CD4-positive, alpha-beta T cell treated with Interleukin-6 for 4 hours (primary cell): ENCODE measurements at regions not wholly inside any gene's neighbourhood (a gene's known extent, or its start where the extent isn't known, plus 50 kb on each side); places are given as distances from the start of the nearest gene placed in this dataset.

ENCODE experiments used
- DNase-seq: peaks from one replicate; pipeline ENCODE4 v3.0.0-alpha.2; 2020; ENCODE audit warnings: mixed read lengths

GRCh38 chr12:93135286-93136239 is 206.5 kb upstream of the EEA1 start:
- no peak for DNase-seq

GRCh38 chr12:93136253-93137055 is 207.4 kb upstream of the EEA1 start:
- DNase-seq, result no peak

- no peak for DNase-seq
Measured at GRCh38 chr12:93137656-93138612, 208.8 kb upstream of the EEA1 start.

GRCh38 chr12:93139028-93139665 is 210.1 kb upstream of the EEA1 start:
- DNase-seq, result no peak

GRCh38 chr12:93140325-93140724 is 211.2 kb upstream of the EEA1 start:
- DNase-seq, result no peak

GRCh38 chr12:93140801-93141200 is 211.7 kb upstream of the EEA1 start:
- no peak for DNase-seq

GRCh38 chr12:93142881-93143280 is 213.8 kb upstream of the EEA1 start:
- DNase-seq, result no peak

GRCh38 chr12:93144109-93144508 is 215.0 kb upstream of the EEA1 start:
- no peak for DNase-seq

- DNase-seq, result no peak
Measured at GRCh38 chr12:93145086-93145485, 216.0 kb upstream of the EEA1 start.

GRCh38 chr12:93146263-93146939 is 217.3 kb upstream of the EEA1 start:
- DNase-seq, result no peak

- no peak for DNase-seq
Measured at GRCh38 chr12:93146970-93147369, 217.9 kb upstream of the EEA1 start.

- no peak for DNase-seq
Measured at GRCh38 chr12:93148412-93148811, 219.3 kb upstream of the EEA1 start.

- no peak for DNase-seq
Measured at GRCh38 chr12:93149229-93149628, 220.1 kb upstream of the EEA1 start.

- DNase-seq, result no peak
Measured at GRCh38 chr12:93151079-93151762, 222.1 kb upstream of the EEA1 start.

GRCh38 chr12:93152617-93153016 is 223.5 kb upstream of the EEA1 start:
- DNase-seq, result no peak

- DNase-seq, result no peak
Measured at GRCh38 chr12:93153321-93153720, 224.2 kb upstream of the EEA1 start.

GRCh38 chr12:93154096-93154728 is 223.5 kb upstream of the NUDT4 start:
- no peak for DNase-seq

- no peak for DNase-seq
Measured at GRCh38 chr12:93154753-93155480, 222.8 kb upstream of the NUDT4 start.

- DNase-seq, result no peak
Measured at GRCh38 chr12:93156086-93156716, 221.5 kb upstream of the NUDT4 start.
